ENCODE measurements at regions not wholly inside any gene's neighbourhood (a gene's known extent, or its start where the extent isn't known, plus 50 kb on each side); places are given as distances from the start of the nearest gene placed in this dataset.

- ATAC-seq, result no peak
Measured at GRCh38 chr4:106766519-106766918, 269.6 kb downstream of the DKK2 start.

DNA sequence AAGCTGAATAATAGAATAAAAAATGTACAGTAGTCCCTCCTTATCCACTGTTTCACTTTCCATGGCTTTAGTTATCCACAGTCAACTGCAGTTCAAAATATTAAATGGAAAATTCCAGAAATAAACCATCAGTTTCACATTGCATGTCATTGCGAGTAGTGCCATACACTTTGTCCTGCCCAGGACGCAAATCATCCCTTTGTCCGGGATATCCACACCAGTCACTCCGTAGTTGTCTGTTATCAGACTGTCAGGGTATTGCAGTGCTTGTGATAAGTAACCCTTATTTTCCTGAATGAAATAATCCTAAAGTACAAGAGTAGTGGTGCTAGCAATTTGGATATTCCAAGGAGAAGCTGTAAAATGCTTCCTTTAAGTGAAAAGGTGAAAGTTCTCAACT lies 271.3 kb downstream of the DKK2 start:
- ATAC-seq, result no peak

DNA sequence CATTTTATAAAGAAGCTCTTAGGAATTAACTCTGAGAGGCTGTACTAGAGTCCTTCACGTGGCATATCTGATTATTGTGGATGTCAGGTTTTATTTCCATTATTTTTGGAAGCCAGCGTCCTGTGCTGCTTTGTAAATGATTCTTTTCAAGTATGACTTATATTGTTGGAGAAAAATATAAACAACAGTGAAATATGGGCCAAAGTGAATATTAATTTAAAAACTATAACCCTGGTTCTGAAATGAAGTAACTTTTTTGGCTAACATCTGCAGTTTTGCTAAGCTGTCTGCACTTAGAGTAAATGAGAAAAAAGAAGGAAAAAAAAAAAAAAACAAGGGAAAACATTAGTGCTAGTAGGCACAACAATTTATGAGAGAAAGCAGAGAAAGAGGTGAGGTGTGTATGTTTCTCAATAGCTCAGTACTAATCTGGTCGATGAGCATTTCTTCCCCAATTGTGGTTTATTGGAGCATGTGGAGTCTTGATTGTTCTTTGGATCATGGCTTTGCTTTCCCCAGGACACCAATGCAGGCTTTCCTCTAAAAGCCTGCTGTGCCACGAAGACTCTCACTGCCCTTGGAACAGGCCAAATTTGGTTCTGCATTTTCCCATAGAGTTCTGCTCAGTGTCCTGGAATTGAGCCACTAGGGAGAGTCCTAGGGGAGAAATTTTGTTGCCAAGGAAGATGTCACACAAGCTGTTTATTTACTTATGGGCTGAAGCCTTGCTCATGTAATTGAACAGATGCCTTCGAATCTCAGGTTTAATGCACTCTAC lies 273.3 kb downstream of the DKK2 start:
- no peak for ATAC-seq

DNA sequence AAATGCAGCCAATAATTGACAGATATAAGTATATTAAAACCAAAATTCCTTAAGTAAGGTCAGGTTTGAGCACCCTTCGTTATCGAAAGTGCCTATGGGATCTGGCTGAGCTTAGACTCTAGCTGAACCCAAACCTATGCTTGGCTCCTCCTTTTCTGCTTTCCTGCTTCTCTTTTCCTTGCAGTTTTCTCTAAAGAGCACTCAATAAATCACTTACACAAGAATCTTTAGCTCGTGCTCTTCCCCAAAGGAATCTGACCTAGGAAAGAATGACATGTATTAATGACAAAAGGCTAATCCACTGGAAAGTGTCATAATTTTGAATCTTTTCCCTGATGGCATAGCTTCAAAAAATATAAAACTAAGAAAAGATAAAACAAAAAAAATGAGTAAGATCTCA lies 282.7 kb downstream of the DKK2 start:
- no peak for ATAC-seq

GRCh38 chr4:106746451-106746850 lies 289.7 kb downstream of the DKK2 start:
- no peak for ATAC-seq

DNA sequence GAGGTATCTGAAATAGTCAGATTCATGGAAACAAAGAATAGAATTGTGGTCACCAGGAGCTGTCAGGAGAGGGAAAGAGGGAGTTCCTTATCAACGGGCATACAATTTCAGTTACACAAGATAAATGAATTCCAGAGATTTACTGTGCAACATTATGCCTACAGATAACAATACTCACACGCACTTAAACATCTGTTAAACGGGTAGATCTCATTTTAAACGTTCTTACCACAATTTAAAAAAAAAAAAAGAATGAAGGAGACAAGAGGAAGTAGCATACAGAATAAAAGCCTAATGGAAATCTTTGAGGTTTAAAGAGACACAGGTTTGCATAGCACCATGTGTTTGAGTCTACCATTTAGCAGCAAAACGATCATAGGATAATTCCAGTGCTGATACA lies 298.0 kb downstream of the DKK2 start:
- ATAC-seq, result no peak

- no peak for ATAC-seq
Measured at GRCh38 chr4:106718548-106718947, 317.6 kb downstream of the DKK2 start.

DNA sequence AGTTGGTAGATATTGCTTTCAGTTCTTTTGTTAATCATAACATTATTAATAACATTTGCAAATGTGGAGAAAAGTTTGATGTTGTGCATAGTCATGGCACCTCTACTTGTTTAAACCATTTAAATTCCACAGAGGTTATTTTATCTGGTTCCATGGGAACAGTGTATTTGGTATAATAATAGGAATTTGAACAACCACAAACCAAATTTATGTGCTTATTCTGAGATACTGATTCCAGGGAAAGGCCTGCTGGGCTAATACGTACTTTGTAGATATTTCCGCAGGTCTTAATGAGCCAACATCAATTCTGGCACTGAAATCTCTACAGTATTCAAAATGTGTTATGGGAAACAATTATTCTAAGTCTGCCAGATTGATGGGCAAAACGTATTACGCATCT lies 319.0 kb downstream of the DKK2 start:
- no peak for ATAC-seq

DNA sequence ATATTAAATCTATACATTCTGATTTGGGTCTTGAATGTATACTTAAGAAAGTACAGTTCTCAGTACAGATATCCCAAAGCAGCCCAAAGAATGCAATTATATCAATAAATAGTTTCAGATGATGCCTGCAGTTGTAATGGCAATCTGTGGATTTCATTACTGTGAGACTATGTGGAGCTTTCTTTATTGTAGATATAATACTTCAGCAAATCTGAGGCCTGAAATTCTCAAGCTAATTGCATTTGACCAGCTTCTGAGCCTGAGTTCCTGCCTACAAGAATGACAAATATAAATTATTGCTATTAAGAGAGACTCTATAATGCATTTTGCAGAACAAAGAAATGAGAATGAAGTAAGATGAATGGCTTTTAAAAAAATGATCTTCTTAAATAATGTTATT lies 320.3 kb downstream of the DKK2 start:
- ATAC-seq, result no peak

GRCh38 chr4:106708464-106708816 lies 327.7 kb downstream of the DKK2 start:
- no peak for ATAC-seq

- no peak for ATAC-seq
Measured at GRCh38 chr4:106707776-106708463, 328.2 kb downstream of the DKK2 start.

- ATAC-seq, result no peak
Measured at GRCh38 chr4:106704253-106704870, 331.8 kb downstream of the DKK2 start.

DNA sequence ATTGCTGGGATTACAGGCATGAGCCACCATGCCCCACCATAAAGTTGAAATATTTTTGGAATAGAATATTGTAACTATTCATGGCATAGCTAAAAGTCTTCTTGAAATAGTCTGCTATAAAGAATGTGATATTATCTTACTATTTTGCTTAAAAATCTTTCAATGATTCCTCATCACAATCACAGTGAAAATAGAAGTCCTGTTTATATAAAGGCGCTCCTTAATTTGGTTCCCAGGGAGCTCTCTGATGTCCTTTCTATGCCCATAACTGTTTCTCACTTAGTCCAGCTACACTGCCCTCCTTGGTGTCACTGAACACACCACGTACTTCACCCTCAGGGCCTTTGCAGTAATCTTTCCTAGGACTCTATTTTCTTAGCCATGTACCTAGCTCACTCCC lies 331.7 kb upstream of the GIMD1 start:
- ATAC-seq, result no peak

DNA sequence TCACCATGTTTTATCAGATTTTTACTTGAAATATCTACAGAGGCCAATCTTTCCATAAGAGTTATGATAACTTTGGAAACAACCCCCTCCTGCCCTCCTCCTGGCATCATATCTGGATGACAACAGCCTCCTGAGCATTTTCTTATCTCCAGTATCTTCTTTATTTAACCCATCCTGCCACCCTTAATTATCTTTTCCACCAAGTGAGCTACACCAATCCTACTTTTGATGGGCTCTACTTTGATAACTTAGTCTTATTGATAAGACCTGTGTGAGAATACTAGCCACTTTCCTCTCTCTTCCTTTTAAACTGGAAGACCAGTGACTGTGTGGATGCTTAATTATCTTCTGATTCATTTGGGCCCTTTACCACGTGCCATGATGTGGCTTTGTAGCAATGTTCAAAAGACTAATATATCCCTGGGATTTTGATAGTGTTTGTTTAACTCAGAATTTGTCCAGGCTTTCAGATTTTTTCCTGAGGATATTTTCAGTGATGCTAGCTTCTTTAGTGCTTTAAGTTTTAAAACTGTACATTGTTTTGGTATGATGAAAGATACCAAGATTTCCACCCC lies 330.1 kb upstream of the GIMD1 start:
- ATAC-seq, result no peak

GRCh38 chr4:106695501-106696262 lies 327.1 kb upstream of the GIMD1 start:
- no peak for ATAC-seq

DNA sequence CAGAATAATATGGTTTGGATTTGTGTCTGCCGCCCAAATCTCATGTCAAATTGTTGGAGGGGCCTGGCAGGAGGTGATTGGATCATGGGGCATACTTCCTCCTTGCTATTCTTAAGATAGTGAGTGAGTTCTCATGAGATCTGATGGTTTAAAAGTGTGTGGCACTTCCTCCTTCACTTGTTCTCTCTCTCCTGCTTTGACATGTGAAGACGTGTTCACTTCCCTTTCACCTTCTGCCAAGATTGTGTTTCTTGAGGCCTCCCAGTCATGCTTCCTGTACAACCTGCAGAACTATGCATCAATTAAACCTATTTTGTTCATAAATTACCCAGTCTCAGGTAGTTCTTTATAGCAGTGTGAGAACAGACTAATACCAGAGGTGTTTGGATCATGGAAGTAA lies 325.7 kb upstream of the GIMD1 start:
- ATAC-seq, result no peak

- no peak for ATAC-seq
Measured at GRCh38 chr4:106691749-106692148, 323.2 kb upstream of the GIMD1 start.

- no peak for ATAC-seq
Measured at GRCh38 chr4:106690487-106690886, 321.9 kb upstream of the GIMD1 start.

- no peak for ATAC-seq
Measured at GRCh38 chr4:106687026-106687425, 318.4 kb upstream of the GIMD1 start.

DNA sequence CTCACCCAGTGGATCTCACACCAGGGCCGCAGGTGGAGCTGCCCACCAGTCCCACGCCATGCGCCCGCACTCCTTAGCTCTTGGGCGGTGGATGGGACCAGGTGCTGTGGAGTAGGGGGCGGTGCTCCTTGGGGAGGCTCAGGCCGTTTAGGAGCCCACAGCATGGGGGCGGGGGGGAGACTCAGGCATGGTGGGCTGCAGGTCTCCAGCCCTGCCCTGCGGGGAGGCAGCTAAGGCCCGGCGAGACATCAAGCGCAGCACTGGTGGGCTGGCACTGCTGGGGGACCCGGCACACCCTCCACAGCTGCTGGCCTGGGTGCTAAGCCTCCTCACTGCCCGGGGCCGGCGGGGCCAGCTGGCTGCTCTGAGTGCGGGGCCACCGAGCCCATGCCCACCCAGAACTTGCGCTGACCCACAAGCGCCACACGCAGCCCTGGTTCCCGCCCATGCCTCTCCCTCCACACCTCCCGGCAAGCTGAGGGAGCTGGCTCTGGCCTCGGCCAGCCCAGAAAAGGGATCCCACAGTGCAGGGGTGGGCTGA lies 312.9 kb upstream of the GIMD1 start:
- ATAC-seq, result no peak

DNA sequence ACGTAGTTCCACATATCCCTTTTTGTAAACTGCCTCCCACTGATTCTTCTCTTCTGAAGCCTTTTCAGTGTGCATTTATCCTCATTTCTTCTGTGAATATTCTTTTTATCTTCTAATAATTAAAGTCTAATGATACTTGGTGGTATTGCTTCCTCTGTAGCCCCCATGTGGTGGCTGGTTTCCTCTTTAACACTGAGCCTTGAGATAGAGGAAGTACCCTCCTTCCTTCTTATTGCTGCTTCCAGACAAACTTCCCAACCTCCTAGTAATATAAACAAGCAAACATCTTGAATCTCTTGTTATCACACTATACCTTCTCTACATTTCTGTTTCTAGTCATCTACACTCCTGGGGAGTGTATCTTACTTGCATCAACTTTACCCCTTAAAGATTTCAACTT lies 310.5 kb upstream of the GIMD1 start:
- no peak for ATAC-seq

DNA sequence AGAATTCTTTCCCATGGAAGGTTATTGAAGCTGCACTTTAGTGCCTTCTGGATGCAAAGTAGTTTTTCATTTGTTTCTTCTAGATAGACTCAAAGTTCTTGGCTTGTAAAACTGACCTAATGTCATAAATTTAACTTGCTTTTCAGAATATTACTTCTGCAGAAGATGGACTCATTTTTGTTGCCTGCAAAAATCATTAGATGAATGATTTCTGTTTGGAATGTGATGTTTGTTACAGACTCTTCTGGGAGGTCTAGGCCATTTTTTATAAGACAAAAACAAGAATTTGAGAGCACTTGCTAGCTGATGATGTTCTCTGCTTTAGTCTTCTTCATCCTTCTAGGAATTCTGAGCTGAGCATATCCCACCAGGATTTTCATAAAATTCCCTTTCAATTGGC lies 308.6 kb upstream of the GIMD1 start:
- ATAC-seq, result no peak

Data from activated CD4-positive, CD25-positive, alpha-beta regulatory T cell treated with anti-CD3 and anti-CD28 coated beads, Interleukin-2, amount 50 U/mL, for 24 hours (primary cell).